Caki2 (cell line): ENCODE measurements at regions not wholly inside any gene's neighbourhood (a gene's known extent, or its start where the extent isn't known, plus 50 kb on each side); places are given as distances from the start of the nearest gene placed in this dataset.

Experiments used
- DNase-seq: peaks from one replicate; pipeline ENCODE4 v3.0.0-alpha.2; 2015; ENCODE audit warnings: low read depth
- in situ Hi-C: cut with HindIII; loops from 2 replicates; pipeline ENCODE4 v1.10.0; 2016; ENCODE audit warnings: low sequenced_read_pairs, low pct_unique_long_range_greater_than_20kb, mixed read lengths

DNA sequence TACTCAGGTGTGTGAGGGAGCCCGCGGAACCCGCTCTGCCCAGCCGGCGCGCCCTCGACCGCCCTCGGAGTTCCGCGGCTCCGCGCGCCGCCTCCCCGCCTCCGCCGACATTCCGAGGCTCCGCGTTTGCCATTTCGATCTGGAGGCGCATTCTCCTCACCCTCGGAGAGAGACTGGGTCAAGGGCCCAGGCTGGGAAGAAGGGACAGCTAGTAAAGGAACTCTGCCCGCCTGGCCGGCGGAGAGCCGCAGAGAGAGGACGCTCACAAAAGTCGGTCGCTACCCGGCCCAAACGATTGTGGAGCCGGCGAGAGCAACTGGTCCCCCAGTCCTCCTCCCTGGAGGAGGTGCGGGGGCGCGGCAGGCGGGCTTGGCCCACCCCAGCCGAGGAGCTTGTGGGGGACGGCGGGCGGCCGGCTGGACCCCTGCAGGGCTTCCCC lies 74.5 kb upstream of the LEP start:
- no peak for DNase-seq
- in situ Hi-C loops = no loop called here

GRCh38 chr7:128167042-128167701 lies 73.9 kb upstream of the LEP start:
- DNase-seq = peak; percentile 67
- in situ Hi-C loops = no loop called here

- no peak for DNase-seq
Measured at GRCh38 chr7:128167791-128168666, 73.0 kb upstream of the LEP start.

DNA sequence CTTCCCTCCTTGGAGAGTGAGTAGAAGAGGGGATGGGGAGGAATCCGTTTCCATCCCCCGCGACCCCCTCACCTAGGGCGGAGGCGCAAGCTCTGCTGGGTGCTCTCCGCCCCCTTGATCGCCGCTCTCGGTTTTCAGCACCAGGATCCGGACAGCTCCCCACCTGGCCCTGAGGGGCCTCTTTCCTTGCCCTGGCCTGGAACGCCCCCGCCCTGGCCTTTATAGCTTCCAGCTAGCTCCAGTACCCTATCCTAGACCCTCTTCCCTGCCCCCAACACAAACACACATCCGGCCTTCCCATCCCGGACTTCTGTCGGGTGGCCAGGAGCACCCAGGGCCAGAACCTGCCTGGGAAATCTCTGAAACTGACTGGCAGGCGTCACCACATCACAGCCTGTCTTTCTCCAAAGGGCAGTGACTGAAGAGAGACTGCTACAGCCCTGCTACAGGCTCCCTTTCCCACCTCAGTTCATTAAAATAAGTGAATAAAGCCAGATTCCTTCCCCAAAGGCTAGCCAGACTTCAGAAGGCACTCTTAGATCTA lies 72.3 kb upstream of the LEP start:
- in situ Hi-C loops = no loop called here
- DNase-seq = no peak

More at GRCh38 chr7:128167791-128168666, 73.0 kb upstream of the LEP start:
- in situ Hi-C loops = no loop called here

DNA sequence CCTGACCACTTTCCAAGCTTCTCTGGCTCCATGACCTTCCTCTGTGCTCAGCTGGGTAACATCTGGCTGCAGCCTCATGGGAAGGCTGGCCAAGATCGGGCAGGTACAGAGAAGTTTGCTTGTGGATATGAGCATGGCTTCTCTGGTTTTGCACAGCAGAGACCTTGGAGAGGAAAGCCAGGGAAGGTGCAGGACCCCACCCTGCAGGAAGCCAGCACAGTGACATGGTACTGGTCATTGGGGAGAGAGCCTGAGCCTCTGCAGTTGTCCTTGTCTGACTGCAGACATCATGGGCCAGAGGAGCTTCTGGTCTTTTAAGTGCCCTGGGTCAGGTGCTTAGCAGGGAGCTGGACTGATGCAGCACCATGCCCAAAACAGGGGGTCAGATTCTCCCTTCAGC lies 70.6 kb upstream of the LEP start:
- DNase-seq = no peak
- in situ Hi-C loops = no loop called here

DNA sequence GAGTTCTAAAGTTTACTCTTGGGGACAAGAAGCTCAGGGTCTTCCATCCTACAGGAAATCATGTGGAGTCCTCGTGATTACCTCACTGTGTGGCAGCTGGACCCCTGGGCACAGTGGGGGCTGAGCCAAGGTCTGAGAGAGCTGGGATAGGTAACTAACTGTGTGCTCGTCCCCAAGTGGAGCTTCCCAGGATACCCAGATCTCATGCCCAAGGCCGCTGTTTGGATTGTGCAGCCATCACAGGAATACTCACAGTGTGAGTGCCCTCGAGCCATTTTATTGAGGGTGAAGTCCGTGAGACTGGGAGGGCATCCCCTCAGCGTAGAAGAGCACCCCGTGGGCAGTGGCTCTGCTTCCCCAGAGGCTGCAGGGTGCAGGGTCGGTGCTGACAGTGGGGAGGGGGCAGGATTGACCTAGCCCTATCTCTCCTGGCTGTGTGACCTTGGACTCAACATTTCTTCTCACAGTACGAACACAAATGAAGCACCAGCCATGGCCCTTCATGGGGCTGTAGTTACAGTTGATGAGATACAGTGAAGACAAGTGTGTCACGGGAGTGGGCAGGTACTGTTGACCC lies 69.6 kb upstream of the LEP start:
- in situ Hi-C loops = no loop called here
- DNase-seq = no peak

DNA sequence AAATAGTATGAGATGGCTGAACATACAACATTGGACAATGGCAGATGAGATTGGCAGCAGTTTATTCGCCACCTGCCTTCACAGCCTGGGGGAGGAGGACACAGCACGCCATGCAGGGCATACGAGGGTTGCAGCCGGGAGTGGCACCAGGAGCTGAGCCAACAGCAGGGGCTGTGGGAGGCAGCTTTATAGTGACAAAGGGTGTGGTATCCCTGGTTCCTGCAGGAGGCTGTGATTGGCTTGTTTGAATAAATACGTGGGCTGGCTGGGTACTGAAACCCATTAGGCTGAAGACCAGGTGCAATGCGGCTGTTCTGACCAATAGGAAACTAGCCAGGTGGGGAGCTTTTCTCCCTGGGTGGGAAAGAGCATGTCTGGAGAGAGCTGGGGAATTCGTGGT lies 68.9 kb upstream of the LEP start:
- no peak for DNase-seq
- in situ Hi-C loops = no loop called here

DNA sequence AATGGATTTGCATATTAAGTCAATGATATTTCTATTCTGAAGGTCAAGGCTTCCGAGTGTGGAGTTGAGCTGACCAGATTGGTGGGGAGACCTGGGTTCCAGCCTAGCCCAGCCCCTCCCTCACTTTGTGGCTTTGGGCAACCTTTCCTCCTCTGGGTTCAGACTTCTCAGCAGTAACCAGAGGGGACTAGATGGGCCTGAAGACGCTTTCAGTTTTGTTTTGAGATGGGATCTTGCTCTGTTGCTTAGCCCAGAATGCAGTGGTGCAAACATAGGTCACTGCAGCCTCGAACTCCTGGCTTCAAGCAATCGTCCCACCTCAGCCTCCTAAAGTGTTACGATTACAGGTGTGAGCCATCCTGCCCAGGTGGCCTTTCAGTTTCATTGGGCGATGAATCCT lies 68.1 kb upstream of the LEP start:
- DNase-seq = no peak
- in situ Hi-C loops = no loop called here

DNA sequence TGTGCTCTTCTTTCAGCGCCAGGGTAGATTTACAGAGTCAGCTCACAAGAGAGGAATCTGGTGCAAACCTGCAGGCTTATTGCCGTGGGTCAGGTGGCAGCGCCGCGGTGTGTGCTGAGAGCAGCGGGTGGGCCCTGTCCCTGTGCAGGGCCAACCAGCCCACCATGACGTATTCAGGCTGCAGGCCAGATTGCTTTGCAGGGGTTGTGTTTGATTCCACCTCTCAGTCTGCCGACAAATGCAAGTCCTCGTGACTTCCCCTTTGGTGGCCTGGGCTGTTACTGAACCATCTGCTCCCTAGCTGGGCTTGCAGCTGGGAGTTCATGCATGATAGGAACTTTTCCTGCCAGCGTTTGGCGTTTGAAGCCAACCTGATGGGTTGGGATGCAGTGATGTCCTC lies 66.7 kb upstream of the LEP start:
- in situ Hi-C loops = no loop called here
- DNase-seq = no peak

GRCh38 chr7:128176696-128177095 lies 64.4 kb upstream of the LEP start:
- no peak for DNase-seq
- in situ Hi-C loops = no loop called here

DNA sequence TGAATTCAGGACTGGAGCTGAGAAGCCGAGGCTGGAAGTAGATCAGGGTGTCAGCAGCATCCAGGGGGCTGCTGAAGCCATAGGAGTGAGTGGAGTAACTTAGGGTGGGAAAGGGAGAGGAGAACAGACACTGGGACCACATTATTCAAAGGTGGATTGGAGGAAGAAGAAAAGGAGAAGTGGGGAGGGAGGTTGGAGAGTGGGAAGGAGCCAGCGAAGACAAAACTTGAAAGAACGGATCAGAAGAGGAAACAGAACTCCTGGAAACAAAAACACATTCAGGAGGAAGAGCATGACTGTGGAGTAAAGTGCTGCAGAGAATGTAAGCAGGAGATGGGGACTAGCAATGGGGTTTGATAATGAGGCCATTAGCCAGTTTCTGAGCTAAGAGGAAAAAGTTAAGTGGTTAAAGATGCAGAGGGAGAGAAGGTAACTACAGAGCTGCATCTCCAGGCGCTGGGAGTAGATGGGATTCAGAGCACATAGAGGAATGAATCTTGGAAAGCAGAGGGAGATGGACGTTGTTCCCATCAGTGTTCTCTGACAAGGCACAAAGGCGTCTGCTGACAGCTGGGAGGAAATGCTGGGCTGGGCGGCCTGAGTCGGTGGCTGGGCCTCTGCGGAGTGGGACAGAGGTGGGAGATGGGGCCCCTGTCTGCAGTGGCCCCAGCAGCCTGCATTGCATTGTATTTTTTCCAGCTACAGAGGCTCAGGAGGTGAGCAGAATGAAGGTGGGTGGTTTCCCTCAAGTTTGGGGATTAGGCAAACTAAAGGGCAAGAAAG lies 63.1 kb upstream of the LEP start:
- in situ Hi-C loops = no loop called here
- DNase-seq = no peak

DNA sequence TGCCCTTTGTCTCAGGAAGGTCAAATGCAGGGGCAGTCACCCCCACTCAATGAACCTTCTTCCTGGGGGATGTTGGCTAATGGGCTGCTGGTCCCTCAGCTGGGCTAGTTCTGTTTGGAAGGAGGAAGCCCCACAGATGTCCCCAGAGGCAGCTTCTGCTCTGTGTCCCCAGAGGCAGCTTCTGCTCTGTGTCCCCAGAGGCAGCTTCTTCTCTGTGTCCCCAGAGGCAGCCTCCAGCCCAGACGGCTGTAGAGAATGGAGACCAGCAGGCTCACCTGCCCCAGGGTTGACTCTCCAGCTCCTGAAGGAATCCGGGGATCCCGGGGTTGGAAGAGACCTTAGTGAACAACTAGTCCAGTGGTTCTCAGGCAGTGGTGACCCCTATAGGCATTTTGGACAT lies 62.5 kb upstream of the LEP start:
- no peak for DNase-seq
- in situ Hi-C loops = no loop called here

DNA sequence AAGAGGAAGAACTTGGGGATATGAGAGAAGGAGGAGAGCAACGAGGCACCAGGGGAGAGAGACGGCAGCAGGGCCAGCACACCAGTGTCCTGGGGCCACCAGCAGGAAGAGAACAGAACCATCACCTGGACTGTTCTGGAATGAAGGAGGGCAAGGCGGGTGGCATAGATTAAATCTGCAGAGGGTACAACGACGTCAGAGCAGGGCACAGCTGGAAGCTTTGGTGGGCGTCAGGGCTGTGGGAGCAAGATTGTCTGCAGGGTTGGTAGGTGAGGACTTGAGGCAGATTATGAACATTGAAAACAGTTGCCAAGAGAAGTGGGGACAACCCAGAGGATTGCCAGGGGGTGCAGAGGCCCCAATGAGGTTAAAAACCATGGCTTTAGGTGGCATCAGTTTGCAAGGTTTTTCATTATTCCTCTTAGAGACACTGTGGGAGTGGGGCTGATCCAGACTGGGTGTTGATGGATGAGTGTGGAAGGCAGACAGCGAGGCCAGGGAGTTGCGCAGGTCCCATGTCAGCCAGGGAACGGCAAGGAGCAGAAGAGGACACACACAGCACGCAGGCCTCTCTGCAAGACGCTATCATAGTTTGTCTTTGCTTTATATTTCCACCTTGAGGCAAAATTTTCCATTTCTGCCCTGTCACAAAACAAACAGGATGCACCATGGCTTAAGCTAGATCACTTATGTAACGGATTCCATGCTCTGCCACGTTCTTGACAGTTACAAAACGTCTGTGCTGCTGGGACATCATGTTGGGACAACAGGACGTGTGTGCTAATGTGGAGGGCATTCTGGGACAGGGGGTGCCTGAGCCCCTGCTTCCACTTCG lies 52.5 kb upstream of the LEP start:
- no peak for DNase-seq
- in situ Hi-C loops = no loop called here

DNA sequence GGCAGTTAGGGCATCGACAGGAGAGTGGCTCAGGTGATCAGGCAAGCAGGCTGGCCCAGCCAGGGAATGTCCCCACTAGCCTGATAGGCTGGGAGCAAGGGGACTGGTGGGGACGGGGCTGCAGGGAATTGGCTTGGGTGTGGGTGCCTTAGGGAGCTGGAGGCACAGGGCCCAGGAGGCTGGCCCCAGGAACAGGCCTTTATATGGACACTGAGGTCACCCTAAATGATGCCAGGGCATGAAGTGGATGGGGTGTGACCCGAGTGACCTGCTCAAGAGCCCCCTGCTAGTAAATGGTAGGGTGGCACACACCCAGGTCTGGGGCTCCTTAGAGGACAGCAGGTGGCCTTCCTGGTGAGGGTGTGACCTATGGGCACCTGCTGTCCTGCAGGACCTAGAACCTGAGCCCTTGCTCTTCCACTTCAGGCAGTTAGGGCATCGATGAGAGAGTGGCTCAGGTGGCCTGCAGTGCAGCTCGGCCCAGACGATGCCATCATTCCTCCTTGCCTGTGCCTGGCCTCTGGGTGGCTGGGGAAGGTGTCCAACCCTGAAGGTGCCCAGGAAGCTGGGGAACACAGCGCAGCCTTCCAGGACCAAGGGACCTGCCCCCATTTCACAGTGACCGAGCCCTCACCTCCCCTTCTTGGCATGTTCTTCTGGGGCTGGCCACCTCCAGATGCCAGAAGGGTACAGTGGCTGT lies 51.7 kb upstream of the LEP start:
- in situ Hi-C loops = no loop called here
- DNase-seq = no peak

DNA sequence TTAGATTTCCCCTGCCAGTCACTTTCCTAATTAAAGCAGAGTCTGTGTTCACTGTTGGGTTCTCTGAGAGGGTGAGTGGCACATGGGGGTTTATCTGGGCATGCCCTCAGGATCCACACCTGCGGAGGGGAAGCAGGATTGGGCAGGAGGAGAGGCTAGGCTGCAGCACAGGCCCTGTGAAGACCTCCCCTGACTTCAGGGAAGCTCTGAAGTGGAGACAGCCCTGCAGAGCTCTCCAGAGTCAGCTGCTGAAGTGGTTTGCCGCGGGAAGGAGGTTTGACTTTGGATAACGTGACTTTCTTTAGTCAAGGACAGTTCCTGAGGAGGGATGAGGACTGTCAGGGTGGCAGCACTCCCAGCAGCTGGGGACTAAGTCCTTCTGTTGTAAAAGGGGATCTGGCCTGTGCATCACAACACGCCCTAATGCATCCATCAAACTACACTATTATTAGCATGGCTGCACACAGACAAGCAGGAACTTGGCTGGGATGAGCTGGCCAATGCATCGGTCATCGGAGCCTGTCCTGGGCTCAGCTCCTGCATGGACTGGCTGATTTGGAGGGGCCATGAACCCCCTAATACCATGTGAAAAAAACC lies 50.9 kb upstream of the LEP start:
- DNase-seq = no peak
- in situ Hi-C loops = no loop called here

GRCh38 chr7:128191136-128191844 lies 49.8 kb upstream of the LEP start:
- DNase-seq = no peak
- in situ Hi-C loops = no loop called here
